A549 (cell line): ENCODE measurements at regions not wholly inside any gene's neighbourhood (a gene's known extent, or its start where the extent isn't known, plus 50 kb on each side); places are given as distances from the start of the nearest gene placed in this dataset.

Source experiments
- ATAC-seq, 2 experiments: fragments of 200-7000 bp in 1 of 2; fragments of >200 bp in 1 of 2; cut with Nextera tagmentation in 1 of 2; cut with Tn5 transposase in 1 of 2; 3 replicates each; pipeline versions ENCODE4 v1.8.0 to v1.9.1; 2018 to 2020; ENCODE audit warnings: mild to moderate bottlenecking in 1 of 2, moderate library complexity in 1 of 2
- CTCF ChIA-PET: fragments of 300-600 bp; sonication (Branson Sonifier 250); formaldehyde crosslinking; extraction: SDS; loops from one replicate; lab custom pipeline; 2021; ENCODE audit warnings: antibody characterized with exemption, inconsistent platforms; lab: Yijun Ruan, JAX
- POLR2A ChIA-PET: fragments of 350-600 bp; formaldehyde crosslinking; extraction: SDS; loops from one replicate; lab custom pipeline; 2021; ENCODE audit warnings: antibody characterized with exemption, inconsistent platforms; lab: Yijun Ruan, JAX
- DNase-seq, 2 experiments: peaks; one replicate each; pipeline versions ENCODE4 v3.0.0 to v3.0.0-alpha.2; 2011 to 2016; ENCODE audit warnings: low read depth in 1 of 2, low spot score in 1 of 2
- FAIRE-seq: peaks from 2 replicates; lab custom pipeline; 2011; peaks lifted over from hg19 to GRCh38; lab: Jason Lieb, UNC
- H3K27ac ChIP-seq, 2 experiments: fragments of >200 bp; sonication (Bioruptor Twin); formaldehyde crosslinking; 3 replicates each; pipeline ENCODE4 v1.5.1; 2016 to 2017
- H3K4me1 ChIP-seq: fragments of >200 bp; sonication (Bioruptor Twin); formaldehyde crosslinking; 3 replicates; pipeline ENCODE4 v1.6.1; 2016
- H3K4me2 ChIP-seq: fragments of >200 bp; sonication (Bioruptor Twin); formaldehyde crosslinking; 3 replicates; pipeline ENCODE4 v1.6.1; 2016
- H3K4me3 ChIP-seq: fragments of >200 bp; sonication (Bioruptor Twin); formaldehyde crosslinking; 3 replicates; pipeline ENCODE4 v1.5.1; 2016
- H3K9me3 ChIP-seq: fragments of >200 bp; sonication (Bioruptor Twin); formaldehyde crosslinking; 3 replicates; pipeline ENCODE4 v1.6.1; 2016
- BHLHE40 ChIP-seq: IDR thresholded peaks from 2 replicates; pipeline ENCODE4 v1.6.1; 2012; ENCODE audit warnings: low read depth, low read length, inconsistent platforms
- CBX2 ChIP-seq: fragments of 200-600 bp; sonication (generic); IDR thresholded peaks from 2 replicates; pipeline ENCODE4 v1.6.1; 2016; ENCODE audit warnings: low read depth, mild to moderate bottlenecking, borderline replicate concordance
- E2F6 ChIP-seq: IDR thresholded peaks from 2 replicates; pipeline ENCODE4 v1.6.1; 2012; ENCODE audit warnings: low read depth, borderline replicate concordance
- EP300 ChIP-seq, 2 experiments: fragments of >200 bp; sonication (Bioruptor Twin); formaldehyde crosslinking; IDR thresholded peaks; 2 replicates in 1 of 2; 3 replicates in 1 of 2; pipeline ENCODE4 v1.6.1; 2016 to 2017
- FOSL2 ChIP-seq, 2 experiments: fragments of 450-650 bp in 1 of 2; fragments of >200 bp in 1 of 2; sonication (Bioruptor Twin) in 1 of 2; formaldehyde crosslinking; IDR thresholded peaks; 2 replicates each; pipeline versions ENCODE4 v1.5.0 to v1.6.1; 2016 to 2020; ENCODE audit warnings: mild to moderate bottlenecking in 1 of 2, moderate library complexity in 1 of 2
- FOXS1 ChIP-seq: fragments of 250-450 bp; sonication (Bioruptor Pico); IDR thresholded peaks from 2 replicates; pipeline ENCODE4 v1.5.0; 2020; ENCODE audit warnings: mild to moderate bottlenecking, moderate library complexity
- JUN ChIP-seq, 2 experiments: fragments of >200 bp; sonication (Bioruptor Twin); formaldehyde crosslinking; IDR thresholded peaks; 2 replicates in 1 of 2; 3 replicates in 1 of 2; pipeline ENCODE4 v1.6.1; 2016 to 2017
- KDM1A ChIP-seq: fragments of 200-600 bp; sonication (generic); IDR thresholded peaks from 2 replicates; pipeline ENCODE4 v1.6.1; 2016; ENCODE audit warnings: low read depth, mild to moderate bottlenecking
- KDM5A ChIP-seq: fragments of 200-600 bp; sonication (generic); IDR thresholded peaks from 2 replicates; pipeline ENCODE4 v1.6.1; 2016; ENCODE audit warnings: antibody characterized with exemption, mild to moderate bottlenecking
- MAX ChIP-seq: IDR thresholded peaks from 2 replicates; pipeline ENCODE4 v1.6.1; 2012
- MAZ ChIP-seq: fragments of 150-350 bp; IDR thresholded peaks from 2 replicates; pipeline ENCODE4 v1.6.1; 2014; ENCODE audit warnings: antibody characterized with exemption, low read depth, low read length, borderline replicate concordance
- MYC ChIP-seq: IDR thresholded peaks from 2 replicates; pipeline ENCODE4 v1.6.1; 2012; ENCODE audit warnings: mild to moderate bottlenecking, inconsistent platforms, low read length, improper control_type of control experiment, borderline replicate concordance
- NFE2L2 ChIP-seq: fragments of 150-350 bp; conservative IDR thresholded peaks from 2 replicates; pipeline ENCODE4 v1.6.1; 2014; ENCODE audit warnings: low read length
- PBX3 ChIP-seq: IDR thresholded peaks from 2 replicates; pipeline ENCODE4 v1.6.1; 2012
- PHF8 ChIP-seq: fragments of 200-600 bp; sonication (generic); IDR thresholded peaks from 2 replicates; pipeline ENCODE4 v1.6.1; 2016; ENCODE audit warnings: low read depth, mild to moderate bottlenecking, antibody characterized with exemption, moderate library complexity, borderline replicate concordance
- POLR2AphosphoS2 ChIP-seq: conservative IDR thresholded peaks from 2 replicates; pipeline ENCODE4 v1.6.1; 2012; ENCODE audit warnings: low read length, improper control_type of control experiment, inconsistent platforms
- RAD21 ChIP-seq, 2 experiments: fragments of >200 bp in 1 of 2; sonication (Bioruptor Twin) in 1 of 2; formaldehyde crosslinking in 1 of 2; IDR thresholded peaks in 1 of 2; conservative IDR thresholded peaks in 1 of 2; 2 replicates in 1 of 2; 3 replicates in 1 of 2; pipeline ENCODE4 v1.6.1; 2012 to 2018; ENCODE audit warnings: inconsistent platforms in 1 of 2
- RARB ChIP-seq: fragments of 250-450 bp; sonication (Bioruptor Pico); IDR thresholded peaks from 2 replicates; pipeline ENCODE4 v1.8.0; 2021; ENCODE audit warnings: mild to moderate bottlenecking, moderate library complexity
- TFCP2L1 ChIP-seq: fragments of 250-450 bp; sonication (Bioruptor Pico); IDR thresholded peaks from 2 replicates; pipeline ENCODE4 v1.5.0; 2021; ENCODE audit warnings: mild to moderate bottlenecking
- USF2 ChIP-seq: fragments of 450-650 bp; IDR thresholded peaks from 2 replicates; pipeline ENCODE4 v1.6.1; 2014; ENCODE audit warnings: antibody characterized with exemption
- ZC3H11A ChIP-seq: fragments of 450-650 bp; IDR thresholded peaks from 2 replicates; pipeline ENCODE4 v1.6.1; 2014; ENCODE audit warnings: antibody characterized with exemption, mild to moderate bottlenecking
- ZSCAN20 ChIP-seq: fragments of 250-450 bp; sonication (Bioruptor Pico); IDR thresholded peaks from 2 replicates; pipeline ENCODE4 v1.8.0; 2022; ENCODE audit warnings: mild to moderate bottlenecking, moderate library complexity
- WGBS: methylation state at CpG from one replicate; pipeline ENCODE4 v1.1.6; 2017; ENCODE audit errors: missing lambda C conversion rate; 5-methylcytosine and 5-hydroxymethylcytosine counted together

GRCh38 chr15:95757171-95757570 is 573.3 kb upstream of the NR2F2 start:
- 65% methylated on average over 2 of the region's 2 CpGs for WGBS
- H3K9me3 ChIP-seq = no peaks in the 10 kb centered on the region
- H3K4me1 ChIP-seq = no peaks in the 10 kb centered on the region
- TF ChIP-seq RAD21 (conservative IDR thresholded peaks at IDR 0.05 in 1 of 2, IDR thresholded peaks at IDR 0.05 in 1 of 2) = no peak
- no peak for TF ChIP-seq FOSL2 (IDR thresholded peaks at IDR 0.05)
- no peak for TF ChIP-seq FOSL2 (CRISPR knock-in tag; IDR thresholded peaks at IDR 0.05)
- TF ChIP-seq BHLHE40 = no peak
- no peak for TF ChIP-seq MYC
- TF ChIP-seq FOXS1 (CRISPR knock-in tag) = no peak
- TF ChIP-seq KDM5A = no peak
- TF ChIP-seq NFE2L2 = no peak
- no peak for TF ChIP-seq RARB (CRISPR knock-in tag)
- TF ChIP-seq, all 56 proteins: peak for 0
- CTCF ChIA-PET = no interaction called here
- no peak for DNase-seq
- FAIRE-seq = no peak
- Histone ChIP-seq H3K27ac (no peak overlapping the region), H3K4me2 (no peak overlapping the region), H3K4me3 (no peak overlapping the region)
- no peak for ATAC-seq
- POLR2A ChIA-PET = no interaction called here

- Histone ChIP-seq H3K27ac (no peak overlapping the region), H3K9me3 (no peaks in the 10 kb centered on the region), H3K4me1 (no peaks in the 10 kb centered on the region), H3K4me3 (no peak overlapping the region), H3K4me2 (no peak overlapping the region)
- ATAC-seq (no peak), DNase-seq (no peak), FAIRE-seq (no peak)
- POLR2A ChIA-PET = no interaction called here
- 37% methylated on average over 1 of the region's 1 CpG for WGBS
- CTCF ChIA-PET = no interaction called here
- TF ChIP-seq E2F6 = no peak
- no peak for TF ChIP-seq BHLHE40
- no peak for TF ChIP-seq JUN (IDR thresholded peaks at IDR 0.05)
- TF ChIP-seq PHF8 = no peak
- TF ChIP-seq CBX2 = no peak
- TF ChIP-seq USF2 = no peak
- TF ChIP-seq MAX = no peak
- no peak for TF ChIP-seq EP300 (IDR thresholded peaks at IDR 0.05)
Observed at GRCh38 chr15:95758451-95758850, 572.0 kb upstream of the NR2F2 start.

GRCh38 chr15:95758851-95759250 is 571.6 kb upstream of the NR2F2 start:
- ChIA-PET CTCF (no interaction called here), POLR2A (no interaction called here)
- Histone ChIP-seq H3K4me2 (no peak overlapping the region), H3K9me3 (no peaks in the 10 kb centered on the region), H3K27ac (no peak overlapping the region)
- WGBS = 34% methylated on average over 2 of the region's 2 CpGs
- ATAC-seq (no peak), FAIRE-seq (peak; percentile 74)
- TF ChIP-seq KDM5A (no peak), ZSCAN20 (no peak), KDM1A (no peak), MAZ (no peak), PBX3 (no peak), TFCP2L1 (CRISPR knock-in tag) (no peak), ZC3H11A (no peak), POLR2AphosphoS2 (no peak)
- TF ChIP-seq, all 56 proteins: peak for 0
- H3K4me3 ChIP-seq = no peak overlapping the region
- DNase-seq = no peak
- H3K4me1 ChIP-seq = no peaks in the 10 kb centered on the region
